Cardiac muscle cell (in vitro differentiated cells and primary cell): ENCODE measurements at regions not wholly inside any gene's neighbourhood (a gene's known extent, or its start where the extent isn't known, plus 50 kb on each side); places are given as distances from the start of the nearest gene placed in this dataset.

ENCODE experiments used
- DNase-seq, 2 donors: peaks; one replicate each; pipeline versions ENCODE4 v3.0.0 to v3.0.0-alpha.2; 2010 to 2017; ENCODE audit warnings: low read depth in 1 of 2, low spot score in 1 of 2
- H3K27ac ChIP-seq: fragments of 200-600 bp; sonication (generic); 2 replicates; pipeline ENCODE4 v1.5.1; 2016
- H3K27me3 ChIP-seq: fragments of 200-600 bp; sonication (generic); 2 replicates; pipeline ENCODE4 v1.6.0; 2016; ENCODE audit warnings: control low read depth
- H3K36me3 ChIP-seq: fragments of 200-600 bp; sonication (generic); 2 replicates; pipeline ENCODE4 v1.5.1; 2016; ENCODE audit warnings: control low read depth
- H3K4me1 ChIP-seq: fragments of 200-600 bp; sonication (generic); 2 replicates; pipeline ENCODE4 v1.8.1; 2017; ENCODE audit warnings: low read depth, mild to moderate bottlenecking, mixed run types
- H3K4me3 ChIP-seq: fragments of 200-600 bp; sonication (generic); 2 replicates; pipeline ENCODE4 v1.5.1; 2016; ENCODE audit warnings: mild to moderate bottlenecking
- H3K9me3 ChIP-seq: fragments of 200-600 bp; sonication (generic); 2 replicates; pipeline ENCODE4 v1.5.1; 2017; ENCODE audit warnings: low read depth, mild to moderate bottlenecking, control low read depth
- TF ChIP-seq, protein P1 (sequence below): IDR thresholded peaks from 2 replicates; pipeline ENCODE4 v1.5.1; 2012; ENCODE audit warnings: low read depth, mild to moderate bottlenecking, low read length

DNA sequence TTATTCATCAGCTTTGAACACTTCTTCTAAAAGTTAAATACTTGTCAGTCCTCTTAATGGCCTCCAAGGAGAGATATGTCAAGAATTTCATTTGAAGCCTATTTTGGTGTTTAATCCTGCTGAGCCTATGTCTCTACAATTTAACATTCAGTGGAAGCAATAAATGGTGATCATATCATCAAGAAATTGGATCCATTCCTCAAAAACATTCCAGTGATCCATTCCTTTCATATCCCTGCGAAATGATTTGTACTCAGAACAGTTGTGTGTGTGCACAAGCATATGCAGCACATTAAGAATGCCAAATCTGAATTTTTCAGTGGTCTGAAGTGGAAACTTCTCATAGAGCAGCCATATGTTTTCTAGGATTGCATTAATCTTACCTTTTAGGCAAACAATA, 373.7 kb upstream of the SYT1 start:
- DNase-seq = no peak
- Histone ChIP-seq H3K27ac (no peak overlapping the region), H3K9me3 (no peaks in the 10 kb centered on the region), H3K4me3 (no peak overlapping the region), H3K36me3 (no peaks in the 10 kb centered on the region), H3K27me3 (no peaks in the 10 kb centered on the region), H3K4me1 (no peaks in the 10 kb centered on the region)
- TF ChIP-seq, protein P1, sequence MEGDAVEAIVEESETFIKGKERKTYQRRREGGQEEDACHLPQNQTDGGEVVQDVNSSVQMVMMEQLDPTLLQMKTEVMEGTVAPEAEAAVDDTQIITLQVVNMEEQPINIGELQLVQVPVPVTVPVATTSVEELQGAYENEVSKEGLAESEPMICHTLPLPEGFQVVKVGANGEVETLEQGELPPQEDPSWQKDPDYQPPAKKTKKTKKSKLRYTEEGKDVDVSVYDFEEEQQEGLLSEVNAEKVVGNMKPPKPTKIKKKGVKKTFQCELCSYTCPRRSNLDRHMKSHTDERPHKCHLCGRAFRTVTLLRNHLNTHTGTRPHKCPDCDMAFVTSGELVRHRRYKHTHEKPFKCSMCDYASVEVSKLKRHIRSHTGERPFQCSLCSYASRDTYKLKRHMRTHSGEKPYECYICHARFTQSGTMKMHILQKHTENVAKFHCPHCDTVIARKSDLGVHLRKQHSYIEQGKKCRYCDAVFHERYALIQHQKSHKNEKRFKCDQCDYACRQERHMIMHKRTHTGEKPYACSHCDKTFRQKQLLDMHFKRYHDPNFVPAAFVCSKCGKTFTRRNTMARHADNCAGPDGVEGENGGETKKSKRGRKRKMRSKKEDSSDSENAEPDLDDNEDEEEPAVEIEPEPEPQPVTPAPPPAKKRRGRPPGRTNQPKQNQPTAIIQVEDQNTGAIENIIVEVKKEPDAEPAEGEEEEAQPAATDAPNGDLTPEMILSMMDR = no peak

DNA sequence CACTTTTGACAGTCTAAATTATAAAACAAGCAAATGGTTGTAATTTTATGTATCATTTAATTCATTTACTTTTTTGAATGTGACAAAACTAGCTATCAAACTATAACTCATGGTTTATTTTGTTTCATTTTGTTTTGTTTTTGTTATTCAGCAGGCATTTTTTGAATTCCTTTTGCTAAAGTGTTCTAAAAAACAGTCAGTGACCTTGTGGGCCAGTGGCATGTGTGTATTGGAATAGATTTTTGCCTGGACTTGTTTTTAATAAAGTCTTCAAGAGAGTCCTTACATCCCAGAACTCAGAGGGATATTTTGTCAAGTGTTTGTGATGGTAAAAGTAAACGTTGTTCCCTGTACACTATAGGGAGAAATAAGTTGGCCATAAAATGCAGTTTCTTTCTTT, 369.7 kb upstream of the SYT1 start:
- DNase-seq = no peak
- Histone ChIP-seq H3K4me3 (no peak overlapping the region), H3K27me3 (no peaks in the 10 kb centered on the region), H3K27ac (no peak overlapping the region), H3K9me3 (no peaks in the 10 kb centered on the region), H3K36me3 (no peaks in the 10 kb centered on the region), H3K4me1 (no peaks in the 10 kb centered on the region)
- TF ChIP-seq, protein P1 = no peak

DNA sequence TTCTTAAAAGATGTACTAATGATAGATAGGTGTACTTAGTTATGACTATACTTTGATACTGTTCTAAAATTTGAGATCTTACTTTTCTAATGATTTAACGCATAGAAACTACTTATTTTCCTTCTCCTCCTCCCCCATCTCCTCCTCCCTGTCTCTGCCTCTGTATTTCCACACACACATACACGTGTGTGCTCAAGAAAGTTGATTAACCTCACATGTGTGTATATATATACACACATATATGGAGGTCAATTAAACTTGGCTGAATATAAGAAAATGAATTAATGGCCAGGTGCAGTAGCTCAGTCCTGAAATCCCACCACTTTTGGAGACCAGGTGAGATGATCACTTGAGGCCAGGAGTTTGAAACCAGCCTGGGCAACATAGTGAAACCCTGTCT, 362.7 kb upstream of the SYT1 start:
- Histone ChIP-seq H3K9me3 (no peaks in the 10 kb centered on the region), H3K27me3 (no peaks in the 10 kb centered on the region), H3K36me3 (no peaks in the 10 kb centered on the region), H3K4me3 (no peak overlapping the region), H3K4me1 (no peaks in the 10 kb centered on the region), H3K27ac (no peak overlapping the region)
- TF ChIP-seq, protein P1 = no peak
- no peak for DNase-seq

DNA sequence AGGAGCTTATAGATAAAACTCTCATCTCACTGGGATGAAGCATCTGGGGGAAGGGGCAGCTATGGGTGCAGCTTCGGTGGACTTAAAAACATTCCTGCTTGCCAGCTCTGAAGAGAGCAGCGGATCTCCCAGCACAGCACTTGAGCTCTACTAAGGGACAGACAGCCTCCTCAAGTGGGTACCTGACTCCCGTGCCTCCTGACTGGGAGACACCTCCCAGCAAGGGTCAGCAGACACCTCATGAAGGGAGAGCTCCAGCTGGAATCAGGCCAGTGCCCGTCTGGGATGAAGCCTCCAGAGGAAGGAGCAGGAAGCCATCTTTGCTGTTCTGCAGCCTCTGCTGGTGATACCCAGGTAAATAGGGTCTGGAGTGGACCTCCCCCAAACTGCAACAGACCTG, 345.2 kb upstream of the SYT1 start:
- no peak overlapping the region for H3K4me3 ChIP-seq
- DNase-seq = no peak
- no peak overlapping the region for H3K27ac ChIP-seq
- no peaks in the 10 kb centered on the region for H3K36me3 ChIP-seq
- H3K9me3 ChIP-seq = no peaks in the 10 kb centered on the region
- H3K4me1 ChIP-seq = no peaks in the 10 kb centered on the region
- TF ChIP-seq, protein P1 = no peak
- no peaks in the 10 kb centered on the region for H3K27me3 ChIP-seq

DNA sequence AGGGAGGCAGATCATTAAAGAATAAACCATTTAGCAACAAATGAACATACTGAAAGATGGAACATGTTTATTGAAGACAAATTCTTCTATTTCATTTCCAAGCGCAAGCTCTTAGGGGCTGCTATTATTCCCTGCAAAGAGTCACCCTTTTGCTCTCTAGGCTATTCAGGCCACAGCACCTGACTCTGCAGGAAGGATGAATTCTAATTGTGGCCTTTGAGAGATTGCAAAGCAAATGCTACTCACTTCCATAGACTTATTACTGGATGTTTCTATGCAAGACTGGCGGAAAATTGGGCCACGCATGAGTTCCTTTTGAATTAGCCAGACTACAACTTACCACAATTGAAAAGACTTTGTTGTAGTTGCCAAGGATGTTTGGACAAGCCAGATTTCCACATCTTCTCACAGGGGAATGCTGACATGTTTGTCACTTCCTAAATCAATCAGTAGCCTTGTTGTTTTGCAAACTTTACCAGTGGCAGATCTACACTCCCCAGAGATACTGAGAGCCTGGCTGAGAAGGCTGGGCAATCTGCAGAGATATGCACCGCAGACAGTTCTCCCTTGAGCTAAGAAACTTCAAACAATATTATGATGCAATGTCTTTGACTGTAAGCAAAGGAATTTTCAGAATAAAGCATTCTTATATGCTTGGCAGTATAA, 334.3 kb upstream of the SYT1 start:
- H3K27me3 ChIP-seq = no peaks in the 10 kb centered on the region
- no peaks in the 10 kb centered on the region for H3K4me1 ChIP-seq
- H3K36me3 ChIP-seq = no peaks in the 10 kb centered on the region
- H3K4me3 ChIP-seq = no peak overlapping the region
- TF ChIP-seq, protein P1 = no peak
- peak in 1 of 2 donors; percentile 9 for DNase-seq
- no peak overlapping the region for H3K27ac ChIP-seq
- H3K9me3 ChIP-seq = no peaks in the 10 kb centered on the region
